PC-3 (cell line): ENCODE measurements at regions not wholly inside any gene's neighbourhood (a gene's known extent, or its start where the extent isn't known, plus 50 kb on each side); places are given as distances from the start of the nearest gene placed in this dataset.

ENCODE experiments used
- CTCF ChIP-seq: fragments of 300-600 bp; sonication (generic); conservative IDR thresholded peaks from 2 replicates; pipeline ENCODE4 v1.5.1; 2017; ENCODE audit warnings: antibody characterized with exemption, low read depth, mild to moderate bottlenecking, low read length
- EZH2 ChIP-seq: fragments of 300-600 bp; sonication (generic); IDR thresholded peaks from one replicate; pipeline ENCODE4 v1.6.1; 2017; ENCODE audit warnings: antibody characterized with exemption, mild to moderate bottlenecking, low read length; ENCODE audit not compliant: unreplicated experiment

- TF ChIP-seq CTCF (no peak), EZH2 (no peak)
Observed at GRCh38 chrX:10901290-10901633, 209.9 kb upstream of the HCCS start.
